D721Med (cell line): ENCODE measurements at regions not wholly inside any gene's neighbourhood (a gene's known extent, or its start where the extent isn't known, plus 50 kb on each side); places are given as distances from the start of the nearest gene placed in this dataset.

Experiments used
- DNase-seq: peaks from one replicate; pipeline ENCODE4 v3.0.0; 2011; ENCODE audit warnings: low spot score; ENCODE audit not compliant: insufficient read length
- FAIRE-seq: peaks from 2 replicates; lab custom pipeline; 2011; peaks lifted over from hg19 to GRCh38; lab: Jason Lieb, UNC
- TF ChIP-seq, protein P1 (sequence below): IDR thresholded peaks from 2 replicates; pipeline ENCODE4 v1.5.1; 2012; ENCODE audit warnings: mild to moderate bottlenecking, control low read depth; ENCODE audit not compliant: insufficient read depth; ENCODE audit errors: missing control alignments

DNA sequence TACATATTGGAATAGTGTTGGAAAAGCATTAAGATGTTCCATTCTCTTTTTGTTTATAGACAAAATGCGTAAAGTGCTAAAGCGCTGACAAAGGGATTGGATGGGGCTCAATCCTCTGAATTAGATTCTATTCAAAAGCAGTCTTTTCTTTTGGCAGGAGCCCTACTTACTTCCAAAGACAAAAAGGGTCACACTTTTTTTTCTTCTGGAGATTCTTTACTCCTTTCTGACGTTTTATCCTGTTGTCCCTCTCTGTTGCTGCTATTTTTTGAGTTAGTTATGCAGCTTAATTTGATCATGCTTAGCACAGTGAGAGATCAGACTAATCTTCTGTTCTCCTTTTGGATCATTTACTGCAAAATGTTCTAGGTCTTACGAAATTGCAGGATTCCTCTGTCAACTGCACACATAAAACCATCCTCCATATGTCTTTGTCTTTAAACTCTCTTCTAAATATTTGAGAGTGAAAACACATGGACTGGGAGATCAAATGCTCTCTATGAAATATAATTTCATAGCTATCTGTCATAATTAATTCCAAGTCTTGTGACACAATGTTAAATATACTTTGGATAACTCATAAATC lies 656.4 kb upstream of the ADGRL2 start:
- no peak for FAIRE-seq
- DNase-seq, result no peak
- TF ChIP-seq, protein P1, sequence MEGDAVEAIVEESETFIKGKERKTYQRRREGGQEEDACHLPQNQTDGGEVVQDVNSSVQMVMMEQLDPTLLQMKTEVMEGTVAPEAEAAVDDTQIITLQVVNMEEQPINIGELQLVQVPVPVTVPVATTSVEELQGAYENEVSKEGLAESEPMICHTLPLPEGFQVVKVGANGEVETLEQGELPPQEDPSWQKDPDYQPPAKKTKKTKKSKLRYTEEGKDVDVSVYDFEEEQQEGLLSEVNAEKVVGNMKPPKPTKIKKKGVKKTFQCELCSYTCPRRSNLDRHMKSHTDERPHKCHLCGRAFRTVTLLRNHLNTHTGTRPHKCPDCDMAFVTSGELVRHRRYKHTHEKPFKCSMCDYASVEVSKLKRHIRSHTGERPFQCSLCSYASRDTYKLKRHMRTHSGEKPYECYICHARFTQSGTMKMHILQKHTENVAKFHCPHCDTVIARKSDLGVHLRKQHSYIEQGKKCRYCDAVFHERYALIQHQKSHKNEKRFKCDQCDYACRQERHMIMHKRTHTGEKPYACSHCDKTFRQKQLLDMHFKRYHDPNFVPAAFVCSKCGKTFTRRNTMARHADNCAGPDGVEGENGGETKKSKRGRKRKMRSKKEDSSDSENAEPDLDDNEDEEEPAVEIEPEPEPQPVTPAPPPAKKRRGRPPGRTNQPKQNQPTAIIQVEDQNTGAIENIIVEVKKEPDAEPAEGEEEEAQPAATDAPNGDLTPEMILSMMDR, result no peak

DNA sequence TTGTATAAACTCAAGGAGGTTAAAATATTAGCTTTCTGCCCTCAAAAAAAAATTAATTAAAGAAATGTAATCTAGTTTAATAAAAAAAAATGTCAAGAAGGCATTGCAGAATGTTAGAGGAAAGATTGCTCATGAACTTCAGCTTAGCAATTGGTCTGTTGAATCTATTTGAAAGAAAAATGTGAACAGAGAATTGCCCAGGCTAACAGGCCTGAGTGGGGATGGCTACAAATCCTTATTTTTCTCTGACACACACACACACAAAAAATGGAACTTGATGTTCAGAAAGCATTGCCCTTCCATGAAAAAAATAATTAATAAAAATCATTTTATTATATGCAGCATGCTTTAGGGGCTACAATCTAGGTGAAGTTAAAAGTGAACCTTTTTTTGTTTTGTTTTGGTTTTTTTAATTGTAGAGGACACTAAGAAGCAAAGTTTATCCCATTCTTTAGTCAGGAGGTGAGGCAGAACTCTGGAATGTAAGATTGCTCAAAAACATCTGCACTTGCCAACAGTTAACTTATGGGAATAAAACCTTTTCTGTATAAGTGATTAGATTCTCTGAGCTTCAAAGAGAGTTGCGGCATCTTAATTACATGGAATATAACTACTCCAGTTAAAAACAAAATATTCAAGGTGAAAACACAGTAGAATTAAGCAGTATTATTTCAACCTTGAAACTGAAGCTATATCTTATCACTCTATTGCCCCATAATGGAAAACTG lies 658.5 kb upstream of the ADGRL2 start:
- FAIRE-seq (no peak), DNase-seq (no peak)
- TF ChIP-seq, protein P1, result no peak

DNA sequence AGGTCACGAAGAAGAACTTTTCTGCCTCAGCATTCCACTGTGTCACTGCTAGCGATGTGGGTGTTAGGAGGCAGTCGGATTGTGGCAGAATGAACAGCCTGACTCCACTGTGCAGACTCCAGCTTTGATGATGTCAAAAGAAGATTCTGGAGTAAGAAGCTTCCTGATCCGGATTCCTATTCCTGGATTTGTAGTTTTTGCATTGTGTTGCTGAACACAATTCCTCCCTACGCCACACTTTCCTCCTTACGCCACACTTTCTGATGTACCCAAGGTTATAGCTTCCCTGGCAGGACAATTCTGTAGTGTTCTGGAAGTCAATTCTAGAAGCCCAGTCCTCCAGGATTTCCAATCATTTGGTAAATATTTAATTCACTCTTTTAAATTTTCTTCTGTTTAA lies 665.2 kb upstream of the ADGRL2 start:
- FAIRE-seq, result no peak
- TF ChIP-seq, protein P1, result no peak

DNA sequence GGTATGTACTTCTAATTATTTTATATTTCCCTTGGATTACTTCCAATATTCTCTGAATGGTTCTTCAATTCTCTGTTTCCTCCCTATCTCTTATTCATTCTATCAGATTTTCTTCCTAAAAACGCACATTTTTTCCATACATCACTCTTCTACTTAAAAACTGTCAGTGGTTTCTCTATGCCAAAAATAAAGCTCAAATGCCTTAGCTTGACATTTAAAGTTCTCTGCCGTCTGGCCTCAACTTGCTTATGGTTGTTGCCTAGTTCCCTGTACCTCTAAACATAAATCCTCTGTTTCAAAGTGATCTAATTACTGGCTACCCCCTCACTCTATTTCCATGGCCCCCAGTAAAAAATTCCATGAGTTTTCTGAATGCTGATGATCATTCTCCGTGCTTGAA lies 671.0 kb upstream of the ADGRL2 start:
- TF ChIP-seq, protein P1, result no peak
- DNase-seq (no peak), FAIRE-seq (no peak)

More for the DNA sequence above, 665.2 kb upstream of the ADGRL2 start:
- DNase-seq, result no peak

DNA sequence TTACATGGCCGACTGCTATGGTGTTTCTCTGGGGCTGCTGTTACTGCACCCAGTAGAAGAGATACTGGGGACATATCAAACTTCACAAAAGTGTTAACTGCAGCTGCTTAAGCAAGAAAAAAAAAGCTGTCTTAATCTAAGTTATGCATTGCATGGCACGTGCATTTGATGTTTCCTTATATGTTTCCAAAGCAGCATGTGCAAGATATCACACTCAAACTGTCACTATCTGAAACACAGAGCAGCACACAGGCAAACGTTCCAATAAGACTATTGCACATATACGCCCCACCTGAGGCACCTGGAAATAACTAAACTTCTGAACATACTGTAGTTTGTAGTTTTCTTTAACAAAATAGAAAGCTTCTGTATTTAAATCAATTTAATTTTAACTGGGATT lies 671.4 kb upstream of the ADGRL2 start:
- DNase-seq, result no peak
- FAIRE-seq, result no peak
- TF ChIP-seq, protein P1, result no peak

DNA sequence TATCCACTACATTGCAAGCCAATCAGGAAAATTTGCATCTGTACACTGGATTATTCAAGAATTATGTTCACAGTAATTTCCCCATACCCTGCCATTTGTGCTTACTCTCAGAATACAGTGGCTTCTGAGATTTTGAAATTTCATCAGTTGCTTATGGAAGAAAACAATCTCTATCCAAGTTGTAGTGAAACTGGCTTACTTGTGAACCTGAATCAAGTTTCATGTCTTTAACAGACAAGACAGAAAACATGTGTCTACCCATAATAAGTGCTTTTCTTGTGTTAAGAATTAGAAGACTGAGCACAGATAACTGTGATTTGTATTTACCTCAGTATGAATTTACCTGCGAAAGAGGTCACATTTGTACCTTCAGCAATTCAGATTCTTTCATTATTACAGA lies 672.7 kb upstream of the ADGRL2 start:
- DNase-seq (no peak), FAIRE-seq (no peak)
- TF ChIP-seq, protein P1, result no peak

DNA sequence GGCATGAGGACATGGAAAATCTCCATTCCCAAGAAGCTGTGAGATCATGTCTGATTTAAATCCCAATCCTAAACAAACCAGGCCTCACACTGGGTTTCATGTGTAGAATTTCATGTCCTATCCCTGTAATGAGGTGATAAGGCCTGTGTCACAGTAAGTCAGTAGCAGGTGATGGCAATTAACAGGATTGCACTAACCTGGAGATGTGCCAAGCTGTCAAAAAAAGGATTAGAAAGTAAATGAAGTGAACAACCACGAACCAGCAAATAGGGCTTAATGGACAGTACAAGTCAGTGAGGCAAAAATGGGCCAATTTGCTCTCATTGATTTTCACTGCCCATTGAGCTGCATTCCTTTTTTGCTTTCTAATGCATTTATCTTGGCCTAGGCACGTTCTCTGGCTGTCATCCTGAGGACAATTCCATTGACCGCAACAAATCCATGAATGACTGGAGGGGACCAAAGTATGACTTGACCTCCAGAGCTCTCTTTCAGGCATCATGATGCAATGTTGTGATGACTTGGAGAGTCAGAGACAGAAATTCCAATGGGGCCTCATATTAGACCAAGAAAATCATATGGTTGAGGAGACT lies 673.6 kb upstream of the ADGRL2 start:
- DNase-seq, result no peak
- TF ChIP-seq, protein P1, result no peak
- FAIRE-seq, result no peak
